HepG2 (cell line): ENCODE measurements at regions not wholly inside any gene's neighbourhood (a gene's known extent, or its start where the extent isn't known, plus 50 kb on each side); places are given as distances from the start of the nearest gene placed in this dataset.

Source experiments
- ATAC-seq: fragments of 200-7000 bp; cut with Tn5 transposase; 3 replicates; pipeline ENCODE4 v1.9.1; 2020; ENCODE audit warnings: mild to moderate bottlenecking, moderate library complexity
- BruUV-seq: library from RNA; stranded (reverse); fragments of 400-500 nt; replicated peaks from 2 replicates; lab custom pipeline; 2021; lab: Mats Ljungman, UMichigan
- CTCF ChIA-PET: fragments of 300-600 bp; formaldehyde crosslinking; extraction: SDS; loops from one replicate; lab custom pipeline; 2021; ENCODE audit warnings: low total read pairs, inconsistent platforms, low intra/inter-chr PET ratio; lab: Yijun Ruan, JAX
- POLR2A ChIA-PET: fragments of 350-600 bp; sonication (Branson Sonifier 250); formaldehyde crosslinking; loops from one replicate; lab custom pipeline; 2020; ENCODE audit warnings: antibody characterized with exemption, inconsistent platforms; lab: Yijun Ruan, JAX
- DNase-seq: peaks from one replicate; pipeline ENCODE4 v3.0.0-alpha.2; 2015; ENCODE audit warnings: low spot score
- FAIRE-seq: peaks from 3 replicates; lab custom pipeline; 2011; peaks lifted over from hg19 to GRCh38; lab: Jason Lieb, UNC
- H2AFZ ChIP-seq: one replicate; pipeline ENCODE4 v1.6.1; 2011; ENCODE audit warnings: low read length, inconsistent platforms
- H3K27ac ChIP-seq: fragments of 300-600 bp; 3 replicates; pipeline ENCODE4 v1.8.0; 2011; ENCODE audit warnings: mixed run types, mild to moderate bottlenecking, mixed read lengths, low read length, inconsistent platforms; ENCODE audit not compliant: insufficient read depth; ENCODE audit errors: extremely low read length
- H3K27me3 ChIP-seq, 2 experiments: fragments of 200-600 bp in 1 of 2; 2 replicates in 1 of 2; 3 replicates in 1 of 2; pipeline versions ENCODE4 v1.6.0 to v1.8.0; 2011; ENCODE audit warnings: low read length in 2 of 2, mild to moderate bottlenecking in 2 of 2, moderate library complexity in 2 of 2, inconsistent platforms in 1 of 2; ENCODE audit not compliant: insufficient read depth in 2 of 2, control insufficient read depth in 1 of 2
- H3K36me3 ChIP-seq, 2 experiments: fragments of 200-600 bp in 1 of 2; replicated peaks in 1 of 2; 2 replicates in 1 of 2; 3 replicates in 1 of 2; pipeline versions ENCODE4 v1.5.1 to v1.8.0; 2011; ENCODE audit warnings: low read length in 2 of 2, inconsistent platforms in 1 of 2; ENCODE audit not compliant: insufficient read depth in 2 of 2, control insufficient read depth in 1 of 2
- H3K4me1 ChIP-seq: 2 replicates; pipeline ENCODE4 v1.5.1; 2012; ENCODE audit warnings: low read length, inconsistent platforms; ENCODE audit not compliant: insufficient read depth
- H3K4me2 ChIP-seq: 2 replicates; pipeline ENCODE4 v1.6.0; 2011; ENCODE audit warnings: low read depth, low read length, inconsistent platforms
- H3K4me3 ChIP-seq, 3 experiments: fragments of 200-600 bp in 1 of 3; sonication (generic), shearing (Covaris generic) in 1 of 3; replicated peaks in 1 of 3; 2 replicates each; pipeline ENCODE4 v1.5.1; 2011 to 2016; ENCODE audit warnings: low read length in 3 of 3, inconsistent platforms in 2 of 3, low read depth in 2 of 3, mild to moderate bottlenecking in 2 of 3, control low read depth in 1 of 3, mixed read lengths in 1 of 3; ENCODE audit not compliant: insufficient read depth in 1 of 3
- H3K79me2 ChIP-seq: one replicate; pipeline ENCODE4 v1.6.1; 2011; ENCODE audit warnings: low read length, inconsistent platforms; ENCODE audit not compliant: insufficient read depth
- H3K9ac ChIP-seq: 2 replicates; pipeline ENCODE4 v1.6.0; 2011; ENCODE audit warnings: mild to moderate bottlenecking, low read depth, low read length, inconsistent platforms; ENCODE audit not compliant: insufficient read depth
- H3K9me3 ChIP-seq: 2 replicates; pipeline ENCODE4 v1.5.1; 2012; ENCODE audit warnings: mild to moderate bottlenecking, low read length
- H4K20me1 ChIP-seq: 2 replicates; pipeline ENCODE4 v1.6.0; 2011; ENCODE audit warnings: inconsistent platforms, mild to moderate bottlenecking, low read length, moderate library complexity; ENCODE audit not compliant: insufficient read depth
- AHR ChIP-seq: IDR thresholded peaks from 2 replicates; pipeline ENCODE4 v1.6.1; 2018; ENCODE audit warnings: missing genetic modification reagents, missing compliant biosample characterization
- GLI4 ChIP-seq: sonication (generic); formaldehyde crosslinking; IDR thresholded peaks from 2 replicates; pipeline ENCODE4 v1.5.1; 2020; ENCODE audit warnings: missing genetic modification reagents, mild to moderate bottlenecking, moderate library complexity, borderline replicate concordance
- KDM5B ChIP-seq: sonication (generic); formaldehyde crosslinking; IDR thresholded peaks from 2 replicates; pipeline ENCODE4 v1.4.0; 2020; ENCODE audit warnings: missing genetic modification reagents, mild to moderate bottlenecking, borderline replicate concordance
- MAF1 ChIP-seq: sonication (generic); formaldehyde crosslinking; IDR thresholded peaks from 2 replicates; pipeline ENCODE4 v1.5.0; 2020; ENCODE audit warnings: missing genetic modification reagents, borderline replicate concordance
- MTERF4 ChIP-seq: sonication (generic); formaldehyde crosslinking; IDR thresholded peaks from 2 replicates; pipeline ENCODE4 v1.8.0; 2023; ENCODE audit warnings: mild to moderate bottlenecking, missing genetic modification reagents
- RARG ChIP-seq: sonication (generic); formaldehyde crosslinking; IDR thresholded peaks from 2 replicates; pipeline ENCODE4 v1.4.0; 2020; ENCODE audit warnings: low read depth, mild to moderate bottlenecking, missing genetic modification reagents
- SETDB1 ChIP-seq: sonication (generic); formaldehyde crosslinking; IDR thresholded peaks from 2 replicates; pipeline ENCODE4 v1.5.1; 2020; ENCODE audit warnings: missing genetic modification reagents, mild to moderate bottlenecking, borderline replicate concordance
- SIN3A ChIP-seq: IDR thresholded peaks from 2 replicates; pipeline ENCODE4 v1.6.1; 2011; ENCODE audit warnings: low read depth, mild to moderate bottlenecking, control low read depth, low read length, borderline replicate concordance
- ZHX2 ChIP-seq, 2 experiments: sonication (generic) in 1 of 2; formaldehyde crosslinking in 1 of 2; IDR thresholded peaks; 2 replicates each; pipeline versions ENCODE4 v1.6.1 to v1.9.0; 2014 to 2022; ENCODE audit warnings: antibody characterized with exemption in 1 of 2, borderline replicate concordance in 1 of 2, inconsistent platforms in 1 of 2, low read depth in 1 of 2, missing genetic modification reagents in 1 of 2
- ZNF234 ChIP-seq: sonication (generic); formaldehyde crosslinking; conservative IDR thresholded peaks from 2 replicates; pipeline ENCODE4 v1.5.1; 2020; ENCODE audit warnings: mild to moderate bottlenecking, missing genetic modification reagents
- WGBS: methylation state at CpG from one replicate; pipeline ENCODE4 v1.1.6; 2017; ENCODE audit warnings: low lambda C conversion rate; 5-methylcytosine and 5-hydroxymethylcytosine counted together
- in situ Hi-C: cut with HindIII; loops from 2 replicates; pipeline ENCODE4 v1.10.0; 2017; ENCODE audit warnings: low pct_unique_long_range_greater_than_20kb; ENCODE audit not compliant: extremely low pct_ligation_motif_present
- intact Hi-C: fragments of 100-400 bp; cut with micrococcal nuclease; formaldehyde crosslinking; loops from one replicate; pipeline ENCODE4 v1.10.0; 2022; ENCODE audit not compliant: unreplicated experiment
- TF ChIP-seq, protein P1 (sequence below): sonication (generic); formaldehyde crosslinking; IDR thresholded peaks from 2 replicates; pipeline ENCODE4 v1.4.0; 2020; ENCODE audit warnings: missing genetic modification reagents, borderline replicate concordance

DNA sequence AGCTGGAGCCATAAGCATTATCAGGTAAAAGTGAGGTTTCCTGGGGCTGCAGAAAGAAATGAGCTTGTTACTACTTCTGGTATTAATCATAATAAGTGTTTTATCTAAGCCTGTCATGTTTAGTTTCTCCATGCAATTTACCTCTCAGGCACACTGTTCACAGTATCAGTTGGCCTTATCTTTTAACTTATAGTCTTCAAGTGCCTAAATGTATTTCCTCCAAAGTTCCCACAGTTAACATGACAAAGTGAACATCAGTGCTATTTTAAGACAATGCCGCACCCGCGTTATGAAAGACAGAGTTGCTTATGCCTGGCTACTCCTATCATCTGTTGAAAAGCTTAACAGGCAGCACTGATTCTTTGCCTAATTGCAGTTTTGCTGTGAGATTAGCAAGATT, 408.7 kb upstream of the FAM241A start:
- CTCF ChIA-PET = no interaction called here
- DNase-seq (no peak), ATAC-seq (no peak), FAIRE-seq (no peak)
- H3K9ac ChIP-seq = no peak overlapping the region
- H3K4me3 ChIP-seq = no peak overlapping the region
- 82% methylated on average over 3 of the region's 3 CpGs for WGBS
- H3K27me3 ChIP-seq = no peaks in the 10 kb centered on the region; a peak in 1 of 5 replicates
- no peak overlapping the region for H2AFZ ChIP-seq
- no peaks in the 10 kb centered on the region for H3K36me3 ChIP-seq
- H3K4me2 ChIP-seq = no peak overlapping the region
- no peaks in the 10 kb centered on the region for H3K79me2 ChIP-seq
- in situ Hi-C loops (no loop called here), intact Hi-C loops (no loop called here)
- no peaks in the 10 kb centered on the region for H3K9me3 ChIP-seq
- no peaks in the 10 kb centered on the region for H3K4me1 ChIP-seq
- POLR2A ChIA-PET = no interaction called here
- H4K20me1 ChIP-seq = no peaks in the 10 kb centered on the region
- BruUV-seq = no TSS peak
- H3K27ac ChIP-seq = no peak overlapping the region
- TF ChIP-seq MTERF4 (CRISPR knock-in tag) (no peak), SETDB1 (CRISPR knock-in tag) (no peak), MAF1 (CRISPR knock-in tag) (no peak), ZHX2 (IDR thresholded peaks at IDR 0.05; ENCODE audit: low read depth) (no peak), ZHX2 (CRISPR knock-in tag; IDR thresholded peaks at IDR 0.05; ENCODE audit: borderline replicate concordance) (no peak), GLI4 (CRISPR knock-in tag) (no peak), AHR (CRISPR knock-in tag) (no peak), RARG (CRISPR knock-in tag) (no peak), SIN3A (no peak), ZNF234 (CRISPR knock-in tag) (no peak), KDM5B (no peak)
- TF ChIP-seq, protein P1, sequence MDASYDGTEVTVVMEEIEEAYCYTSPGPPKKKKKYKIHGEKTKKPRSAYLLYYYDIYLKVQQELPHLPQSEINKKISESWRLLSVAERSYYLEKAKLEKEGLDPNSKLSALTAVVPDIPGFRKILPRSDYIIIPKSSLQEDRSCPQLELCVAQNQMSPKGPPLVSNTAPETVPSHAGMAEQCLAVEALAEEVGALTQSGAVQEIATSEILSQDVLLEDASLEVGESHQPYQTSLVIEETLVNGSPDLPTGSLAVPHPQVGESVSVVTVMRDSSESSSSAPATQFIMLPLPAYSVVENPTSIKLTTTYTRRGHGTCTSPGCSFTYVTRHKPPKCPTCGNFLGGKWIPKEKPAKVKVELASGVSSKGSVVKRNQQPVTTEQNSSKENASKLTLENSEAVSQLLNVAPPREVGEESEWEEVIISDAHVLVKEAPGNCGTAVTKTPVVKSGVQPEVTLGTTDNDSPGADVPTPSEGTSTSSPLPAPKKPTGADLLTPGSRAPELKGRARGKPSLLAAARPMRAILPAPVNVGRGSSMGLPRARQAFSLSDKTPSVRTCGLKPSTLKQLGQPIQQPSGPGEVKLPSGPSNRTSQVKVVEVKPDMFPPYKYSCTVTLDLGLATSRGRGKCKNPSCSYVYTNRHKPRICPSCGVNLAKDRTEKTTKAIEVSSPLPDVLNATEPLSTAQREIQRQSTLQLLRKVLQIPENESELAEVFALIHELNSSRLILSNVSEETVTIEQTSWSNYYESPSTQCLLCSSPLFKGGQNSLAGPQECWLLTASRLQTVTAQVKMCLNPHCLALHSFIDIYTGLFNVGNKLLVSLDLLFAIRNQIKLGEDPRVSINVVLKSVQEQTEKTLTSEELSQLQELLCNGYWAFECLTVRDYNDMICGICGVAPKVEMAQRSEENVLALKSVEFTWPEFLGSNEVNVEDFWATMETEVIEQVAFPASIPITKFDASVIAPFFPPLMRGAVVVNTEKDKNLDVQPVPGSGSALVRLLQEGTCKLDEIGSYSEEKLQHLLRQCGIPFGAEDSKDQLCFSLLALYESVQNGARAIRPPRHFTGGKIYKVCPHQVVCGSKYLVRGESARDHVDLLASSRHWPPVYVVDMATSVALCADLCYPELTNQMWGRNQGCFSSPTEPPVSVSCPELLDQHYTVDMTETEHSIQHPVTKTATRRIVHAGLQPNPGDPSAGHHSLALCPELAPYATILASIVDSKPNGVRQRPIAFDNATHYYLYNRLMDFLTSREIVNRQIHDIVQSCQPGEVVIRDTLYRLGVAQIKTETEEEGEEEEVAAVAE (CRISPR knock-in tag) = no peak
